Transverse colon (tissue), 4 donors: ENCODE measurements at regions not wholly inside any gene's neighbourhood (a gene's known extent, or its start where the extent isn't known, plus 50 kb on each side); places are given as distances from the start of the nearest gene placed in this dataset.

Source experiments
- CTCF ChIP-seq, 5 experiments: fragments of 200-600 bp in 3 of 5; fragments of 450-650 bp in 2 of 5; sonication (generic) in 3 of 5; IDR thresholded peaks; 1 replicate in 2 of 5; 2 replicates in 3 of 5; pipeline ENCODE4 v1.5.1; 2016 to 2017; ENCODE audit warnings: antibody characterized with exemption in 5 of 5, inconsistent platforms in 3 of 5, mild to moderate bottlenecking in 2 of 5, moderate library complexity in 1 of 5
- POLR2AphosphoS5 ChIP-seq, 3 donors: sonication (generic); formaldehyde crosslinking; IDR thresholded peaks; one replicate each; pipeline ENCODE4 v1.6.1; 2016; ENCODE audit warnings: antibody characterized with exemption in 3 of 3

- TF ChIP-seq CTCF (IDR thresholded peaks at IDR 0.05), result no peak
- no peak for TF ChIP-seq POLR2AphosphoS5 (IDR thresholded peaks at IDR 0.05)
Measured at GRCh38 chr20:57788936-57789613, 79.3 kb upstream of the PMEPA1 start.
